GM19240 (cell line): ENCODE measurements at regions not wholly inside any gene's neighbourhood (a gene's known extent, or its start where the extent isn't known, plus 50 kb on each side); places are given as distances from the start of the nearest gene placed in this dataset.
"Not testable (repeated sequence)": the region's sequence is repeated elsewhere in the genome, so short reads cannot be mapped to it uniquely, and the experiment has no call there.

Source experiments
- DNase-seq: peaks from one replicate; pipeline ENCODE4 v3.0.0; 2011; ENCODE audit warnings: low spot score; ENCODE audit not compliant: insufficient read length

- no peak for DNase-seq
Observed at GRCh38 chr11:87473174-87473573, 435.4 kb downstream of the TMEM135 start.

DNA sequence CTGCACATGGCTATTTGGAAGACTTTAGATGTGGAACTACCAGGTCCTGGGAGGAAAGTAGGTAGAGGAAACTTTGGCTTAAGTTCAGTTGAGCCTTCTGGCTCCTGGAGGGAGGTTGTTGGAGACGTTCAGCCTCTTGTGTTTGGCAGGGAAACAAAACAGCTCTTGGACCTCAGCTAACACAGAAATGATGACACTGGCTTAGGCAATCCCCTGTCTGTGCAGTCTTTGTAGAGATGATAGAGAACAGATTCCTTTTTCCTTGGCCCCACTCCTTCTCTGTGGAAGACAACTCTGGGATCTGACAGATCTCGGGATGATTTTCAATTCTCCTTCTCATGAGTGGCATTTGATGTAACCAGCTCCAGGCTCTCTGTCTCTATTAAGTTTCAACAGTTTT is 428.5 kb downstream of the TMEM135 start:
- DNase-seq = no peak

- no peak for DNase-seq
Observed at GRCh38 chr11:87465716-87466115, 428.0 kb downstream of the TMEM135 start.

GRCh38 chr11:87463486-87464102 is 425.9 kb downstream of the TMEM135 start:
- DNase-seq = no peak

GRCh38 chr11:87462171-87462570 is 424.4 kb downstream of the TMEM135 start:
- DNase-seq = no peak

DNA sequence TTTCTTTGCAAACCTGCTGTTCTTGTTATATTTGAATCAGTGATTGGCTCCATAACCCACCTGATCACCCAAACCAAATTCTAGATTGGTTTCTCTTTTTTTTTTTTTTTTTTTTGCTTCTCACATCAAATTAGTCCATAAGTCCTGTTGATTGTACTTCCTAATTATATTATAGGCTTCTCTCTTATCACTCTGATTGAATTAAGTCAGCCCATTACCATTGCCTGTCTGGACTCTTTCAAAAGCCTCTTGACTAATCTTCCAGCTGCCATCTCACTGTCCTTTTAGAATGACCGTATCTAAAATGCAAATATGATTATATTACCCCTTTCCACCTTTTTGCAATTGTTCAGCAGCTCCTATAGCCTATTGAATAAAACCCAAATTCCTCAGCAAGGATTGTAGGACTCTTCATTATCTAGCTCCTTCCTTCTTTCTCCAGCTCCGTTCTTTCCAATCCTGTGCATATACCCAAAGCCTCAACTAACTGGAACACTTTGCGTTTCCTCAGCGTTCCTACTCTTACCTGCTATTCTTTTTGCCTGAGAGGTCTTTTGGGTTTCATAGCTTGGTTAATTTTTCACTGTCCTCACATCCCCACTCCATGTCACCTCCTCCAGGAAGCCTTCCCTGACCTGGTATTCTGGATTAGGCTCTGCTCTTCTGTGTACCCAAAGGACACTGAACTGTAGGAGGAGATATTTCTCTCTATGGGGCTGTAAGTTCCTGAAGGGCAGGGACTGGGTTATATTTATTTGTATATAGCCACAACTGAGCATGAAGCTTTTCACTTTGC is 423.3 kb downstream of the TMEM135 start:
- DNase-seq = no peak

DNA sequence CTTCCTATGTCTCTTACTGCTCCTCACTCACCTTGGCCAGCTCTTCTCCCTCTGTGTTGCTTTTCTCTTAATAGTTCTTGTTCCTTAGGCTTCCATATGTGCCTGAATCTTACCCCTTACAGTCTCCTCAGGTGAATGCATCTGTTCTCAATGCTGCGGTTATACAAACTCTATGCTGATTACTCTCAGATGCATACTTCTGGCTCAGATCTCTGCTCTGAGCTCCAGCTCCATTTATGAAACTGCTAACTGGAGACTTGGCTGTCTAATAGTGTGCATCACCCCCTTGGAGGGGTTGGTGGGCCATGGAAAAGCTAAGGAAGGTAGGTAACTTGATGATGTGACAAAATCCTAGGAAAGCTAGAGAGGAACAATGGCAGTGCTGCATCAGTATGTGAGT is 422.5 kb downstream of the TMEM135 start:
- no peak for DNase-seq

DNA sequence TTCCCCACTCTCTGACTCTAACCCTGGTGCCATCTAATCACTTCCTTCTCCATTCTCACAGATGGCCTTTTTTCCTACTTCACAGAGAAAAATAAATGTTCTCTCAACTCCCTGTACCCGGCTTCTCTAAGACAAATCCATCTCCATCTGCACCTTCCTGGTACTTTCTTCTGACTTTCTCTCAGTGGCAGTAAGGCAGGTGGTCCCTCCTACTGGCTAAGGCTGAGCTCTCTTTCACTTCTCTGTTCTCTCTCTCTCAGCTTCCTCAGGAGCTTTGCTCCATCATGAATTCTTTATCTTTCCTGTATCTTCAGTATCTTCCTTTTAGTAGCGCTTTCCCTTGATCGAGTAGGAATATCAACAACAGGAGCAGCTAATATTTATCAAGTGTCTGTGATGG is 421.6 kb downstream of the TMEM135 start:
- DNase-seq = no peak

DNA sequence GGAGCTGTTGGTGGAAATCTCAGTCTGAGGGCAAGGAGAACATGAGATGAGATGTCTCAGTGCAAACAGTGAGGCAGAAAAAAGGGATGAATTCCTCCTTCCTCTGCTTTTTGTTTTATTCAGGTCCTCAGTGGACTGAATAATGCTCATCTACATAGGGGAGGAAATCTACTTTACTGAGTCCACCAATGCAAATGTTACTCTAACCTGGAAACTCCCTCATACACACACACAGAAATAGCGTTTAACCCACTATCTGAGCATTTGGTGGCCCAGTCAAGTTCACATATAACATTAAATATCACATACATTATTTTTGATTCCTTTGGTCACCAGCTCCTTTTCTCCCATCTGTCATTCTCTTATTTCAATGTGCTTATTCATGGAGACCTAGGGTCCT is 418.8 kb downstream of the TMEM135 start:
- DNase-seq = no peak

- no peak for DNase-seq
Observed at GRCh38 chr11:87455180-87455579, 417.4 kb downstream of the TMEM135 start.

DNA sequence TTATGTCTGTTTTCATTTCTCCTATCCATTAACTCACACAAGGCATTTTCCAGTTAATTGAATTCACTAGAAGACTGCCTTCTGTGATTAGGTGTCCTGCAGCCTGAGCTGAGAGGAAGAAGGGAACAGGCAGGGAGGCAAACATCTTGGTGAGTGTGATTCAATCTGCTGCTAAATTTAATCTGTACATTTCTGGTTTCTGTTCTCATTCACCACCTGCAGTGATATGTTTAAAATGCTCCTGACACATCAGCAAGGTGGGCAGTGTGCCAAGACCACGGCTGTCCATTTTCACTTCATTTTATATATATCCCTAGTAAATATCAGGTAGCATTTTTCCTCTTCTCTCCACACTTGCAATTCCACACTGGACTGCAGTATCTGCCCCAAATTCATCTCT is 416.5 kb downstream of the TMEM135 start:
- DNase-seq = no peak

- no peak for DNase-seq
Observed at GRCh38 chr11:87453531-87454089, 415.9 kb downstream of the TMEM135 start.

DNA sequence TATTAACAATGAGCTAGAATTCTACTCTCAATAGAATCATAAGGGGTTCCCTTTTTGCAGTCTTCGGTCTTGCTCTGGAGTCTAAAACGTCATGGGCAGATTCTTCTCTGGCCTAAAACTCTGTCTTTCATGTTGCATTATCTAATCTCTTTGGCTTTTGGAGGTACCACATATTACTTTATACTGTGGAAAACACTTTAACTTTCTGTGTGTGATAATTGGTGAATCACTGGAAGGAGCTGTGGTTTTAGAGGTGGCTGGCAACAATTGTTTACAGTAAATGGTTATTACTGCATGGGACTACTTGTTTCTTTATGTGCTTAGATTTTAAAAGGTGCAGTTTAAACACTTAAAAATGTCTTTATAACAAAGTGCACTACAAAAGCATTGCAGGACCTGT is 414.3 kb downstream of the TMEM135 start:
- DNase-seq = not testable (repeated sequence)

GRCh38 chr11:87451395-87451794 is 413.7 kb downstream of the TMEM135 start:
- no peak for DNase-seq

- no peak for DNase-seq
Observed at GRCh38 chr11:87447606-87448005, 409.9 kb downstream of the TMEM135 start.

DNA sequence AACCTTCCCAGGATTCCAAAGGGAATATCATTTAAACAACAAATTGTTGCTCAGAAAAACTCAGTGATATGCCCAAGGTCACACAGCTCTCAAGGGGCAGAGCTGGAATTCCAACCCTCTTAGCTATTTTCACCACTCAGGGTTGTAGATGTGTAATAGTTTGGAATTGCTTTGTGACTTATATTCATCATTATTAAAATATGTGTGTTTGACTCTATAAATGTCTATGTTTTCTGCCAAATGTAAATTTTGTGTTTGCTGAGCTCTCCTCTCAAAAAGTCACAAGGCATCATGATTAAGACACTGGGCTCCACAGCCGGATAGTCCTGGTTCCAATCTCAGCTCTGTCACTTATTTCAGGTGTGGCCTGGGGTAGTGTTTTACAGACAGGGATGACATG is 407.3 kb downstream of the TMEM135 start:
- no peak for DNase-seq

- DNase-seq = no peak
Observed at GRCh38 chr11:87443707-87444106, 406.0 kb downstream of the TMEM135 start.

- no peak for DNase-seq
Observed at GRCh38 chr11:87440076-87440770, 402.5 kb downstream of the TMEM135 start.

DNA sequence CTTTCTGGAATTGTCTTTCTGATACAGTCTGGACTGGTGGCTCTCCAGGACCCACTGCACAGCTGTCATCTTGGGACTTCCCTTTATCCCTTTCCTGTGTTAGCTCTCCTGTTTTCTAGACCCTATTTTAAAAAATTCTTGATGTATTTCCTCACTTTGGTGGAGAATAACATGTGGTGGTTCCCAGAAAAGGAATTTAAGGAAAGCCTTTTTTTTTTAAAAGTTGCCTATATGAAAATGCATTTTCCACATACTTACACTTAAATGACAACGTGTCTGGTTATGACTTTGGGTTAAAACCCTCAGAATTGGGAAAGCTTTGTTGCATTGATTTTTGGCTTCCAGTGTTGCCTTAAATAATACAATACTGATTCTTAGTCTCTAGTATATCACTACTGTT is 400.7 kb downstream of the TMEM135 start:
- no peak for DNase-seq

DNA sequence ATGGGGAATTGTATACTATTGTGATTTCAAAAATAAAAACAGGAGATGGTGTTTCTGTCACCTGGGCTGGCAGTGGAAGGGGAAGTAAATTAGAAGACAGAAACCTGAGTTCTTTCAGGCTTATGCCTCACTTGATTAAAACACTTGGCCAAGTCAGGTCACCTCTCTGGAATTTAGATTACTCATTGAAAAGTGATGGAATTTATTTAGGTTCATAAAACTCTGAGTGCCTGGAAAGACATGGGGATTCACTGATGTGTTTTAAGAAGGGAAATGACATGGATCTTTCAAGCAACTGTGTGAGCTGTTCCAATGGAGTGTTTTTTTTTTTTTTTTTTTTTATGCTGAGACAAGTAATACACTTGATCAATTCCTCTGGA is 400.1 kb downstream of the TMEM135 start:
- DNase-seq = no peak

GRCh38 chr11:87437133-87437843 is 399.6 kb downstream of the TMEM135 start:
- DNase-seq = no peak

DNA sequence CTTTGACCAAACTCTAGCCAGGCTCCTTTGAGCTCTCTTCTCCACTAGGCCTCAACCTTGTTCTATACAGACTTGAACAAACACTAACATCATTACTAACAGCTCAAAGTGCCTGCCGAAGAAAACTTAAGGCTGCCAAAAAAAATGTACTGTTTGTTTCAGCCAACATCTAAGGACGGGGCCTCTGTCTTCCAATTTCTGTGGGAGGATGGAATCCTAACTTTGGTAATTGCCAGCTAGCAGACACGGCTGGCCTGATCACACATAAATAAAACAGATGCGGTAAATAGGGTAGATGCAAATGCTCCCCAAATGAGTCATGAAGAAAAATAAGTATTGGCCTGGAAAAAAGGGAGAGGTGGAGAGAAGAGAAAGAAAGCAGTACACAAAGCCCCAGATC is 394.3 kb downstream of the TMEM135 start:
- DNase-seq = no peak
